GM18517 (cell line): ENCODE measurements at regions not wholly inside any gene's neighbourhood (a gene's known extent, or its start where the extent isn't known, plus 50 kb on each side); places are given as distances from the start of the nearest gene placed in this dataset.

Experiments
- ATAC-seq: cut with Tn5 transposase; IDR thresholded peaks from one replicate; pipeline ENCODE4 v1.9.1; 2021; ENCODE audit warnings: mild to moderate bottlenecking, moderate library complexity; ENCODE audit not compliant: unreplicated experiment

DNA sequence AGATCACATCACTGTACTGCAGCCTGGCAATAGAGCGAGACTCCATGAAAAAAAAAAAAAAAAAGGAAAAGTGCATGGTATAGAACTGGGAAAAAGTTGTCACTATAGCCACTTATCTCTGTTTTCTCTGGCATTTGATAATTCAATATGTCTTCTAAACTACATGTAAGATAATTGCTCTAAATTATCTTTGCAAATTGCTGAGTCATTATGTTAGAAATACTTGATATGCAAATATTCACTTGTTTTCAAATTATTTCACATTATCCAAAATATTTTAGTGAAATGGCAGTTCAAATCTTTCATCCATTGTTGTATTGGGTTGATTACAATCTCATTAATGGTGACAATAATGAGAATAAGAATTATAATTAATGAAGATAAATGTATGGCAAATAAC lies 1455.1 kb downstream of the KCNT2 start:
- ATAC-seq = no peak

- ATAC-seq = no peak
These were observed 1457.5 kb downstream of the KCNT2 start for GRCh38 chr1:195150768-195151167.

DNA sequence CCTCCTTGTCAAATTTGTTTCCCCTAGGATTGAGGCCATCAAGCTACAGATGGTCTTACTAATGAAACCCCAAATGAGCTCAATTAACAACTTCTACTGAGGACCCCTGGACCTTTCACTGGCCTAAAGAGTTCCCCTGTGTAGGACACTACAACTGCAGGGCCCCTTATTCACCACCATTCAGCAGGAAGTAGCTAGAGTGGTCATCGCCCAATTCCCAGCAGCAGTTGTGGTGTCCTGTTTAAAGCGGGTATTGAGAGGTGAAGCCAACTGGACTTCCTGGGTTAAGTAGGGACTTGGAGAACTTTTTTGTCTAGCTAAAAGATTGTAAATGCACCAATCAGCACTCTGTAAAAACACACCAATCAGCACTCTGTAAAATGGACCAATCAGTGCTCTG lies 1466.9 kb downstream of the KCNT2 start:
- no peak for ATAC-seq

- ATAC-seq = no peak
These were observed 1477.6 kb downstream of the KCNT2 start for GRCh38 chr1:195130598-195130997.

DNA sequence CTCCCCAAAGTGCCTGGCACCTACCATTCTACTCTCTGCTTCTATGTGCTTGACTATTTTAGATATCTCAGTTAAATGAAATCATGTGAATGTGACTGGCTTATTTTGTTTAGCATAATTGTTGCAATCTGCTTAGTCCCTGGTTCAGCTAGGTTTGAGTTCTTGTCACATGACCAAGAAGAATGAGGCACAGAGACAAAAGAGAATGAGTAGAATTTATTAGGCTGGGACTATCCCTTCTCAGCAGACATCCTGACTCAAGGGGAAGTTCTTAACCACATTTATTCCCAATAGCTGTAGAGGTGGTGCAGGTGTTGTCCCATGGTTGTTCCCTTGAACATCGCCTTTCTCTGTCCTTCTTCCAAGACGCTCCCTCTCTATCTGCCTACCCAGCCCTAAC lies 1485.7 kb downstream of the KCNT2 start:
- ATAC-seq = no peak

GRCh38 chr1:195113471-195113870 lies 1494.8 kb downstream of the KCNT2 start:
- no peak for ATAC-seq

- ATAC-seq = no peak
These were observed 1502.5 kb downstream of the KCNT2 start for GRCh38 chr1:195105773-195106172.

GRCh38 chr1:195105281-195105680 lies 1503.0 kb downstream of the KCNT2 start:
- no peak for ATAC-seq

GRCh38 chr1:195097316-195097715 lies 1510.9 kb downstream of the KCNT2 start:
- no peak for ATAC-seq

DNA sequence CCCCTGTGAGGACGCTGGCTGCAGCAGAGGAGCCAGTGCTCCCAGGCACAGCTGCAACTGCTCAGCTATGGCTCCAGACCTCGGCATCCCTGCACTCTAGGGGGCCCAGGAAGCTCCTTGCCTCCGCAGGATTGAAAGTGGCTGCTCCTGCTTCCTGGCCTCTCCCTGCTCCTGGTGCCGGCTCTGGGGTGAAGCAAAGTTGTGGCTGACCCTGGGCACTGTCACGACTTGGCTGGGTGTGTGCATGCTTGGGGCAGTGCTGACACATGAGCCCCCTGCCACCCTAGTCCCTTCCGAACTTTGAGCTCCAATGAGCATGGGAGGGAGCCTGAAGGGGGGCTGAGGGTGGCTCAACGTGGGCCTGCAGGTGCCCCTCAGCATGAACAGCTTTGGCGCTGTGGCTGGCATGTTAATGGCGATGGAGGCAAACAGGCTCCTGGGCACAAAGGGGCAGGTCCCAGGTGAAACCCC lies 1512.2 kb downstream of the KCNT2 start:
- no peak for ATAC-seq

GRCh38 chr1:195085196-195085595 lies 1523.0 kb downstream of the KCNT2 start:
- no peak for ATAC-seq

DNA sequence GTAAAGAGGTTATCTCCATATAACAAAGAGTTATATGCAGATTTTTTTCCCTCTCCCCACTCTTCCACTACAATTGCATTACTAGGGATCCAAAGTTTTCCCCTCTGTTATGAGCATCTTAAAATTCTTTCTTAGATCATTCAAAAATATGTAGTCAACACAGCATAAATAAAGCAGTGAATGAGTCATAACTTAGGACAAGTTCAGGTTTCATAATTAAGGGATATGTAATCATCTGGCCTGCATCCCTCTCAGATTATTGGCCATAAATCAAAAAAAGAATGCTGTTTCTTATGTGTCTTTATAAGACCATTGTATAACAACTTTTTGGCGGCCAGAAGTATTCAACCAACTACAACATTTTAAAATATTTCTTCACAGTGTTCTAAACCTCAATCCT lies 1526.1 kb downstream of the KCNT2 start:
- ATAC-seq = no peak

GRCh38 chr1:195076682-195077081 lies 1531.6 kb downstream of the KCNT2 start:
- no peak for ATAC-seq

GRCh38 chr1:195075973-195076372 lies 1532.3 kb downstream of the KCNT2 start:
- ATAC-seq = no peak

DNA sequence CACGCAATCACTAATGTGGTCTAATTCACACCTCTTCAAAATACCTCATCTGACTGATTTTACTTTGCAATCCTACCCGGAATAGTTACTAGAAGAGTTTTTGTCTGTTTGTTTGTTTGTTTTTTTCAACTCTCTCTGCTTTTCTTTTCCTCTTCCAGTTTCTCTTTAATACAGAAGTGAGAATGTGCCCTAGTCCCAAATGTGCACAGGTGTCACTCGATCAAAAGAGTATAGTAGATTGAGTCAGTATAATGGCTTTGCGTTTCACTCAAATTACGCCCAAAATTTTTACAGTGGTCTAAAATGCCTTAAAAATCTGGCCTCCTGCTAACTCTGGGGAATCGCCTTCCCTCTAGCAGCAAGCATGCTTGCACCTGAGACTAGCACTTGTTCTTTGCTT lies 1536.8 kb downstream of the KCNT2 start:
- peak; percentile 73 for ATAC-seq

DNA sequence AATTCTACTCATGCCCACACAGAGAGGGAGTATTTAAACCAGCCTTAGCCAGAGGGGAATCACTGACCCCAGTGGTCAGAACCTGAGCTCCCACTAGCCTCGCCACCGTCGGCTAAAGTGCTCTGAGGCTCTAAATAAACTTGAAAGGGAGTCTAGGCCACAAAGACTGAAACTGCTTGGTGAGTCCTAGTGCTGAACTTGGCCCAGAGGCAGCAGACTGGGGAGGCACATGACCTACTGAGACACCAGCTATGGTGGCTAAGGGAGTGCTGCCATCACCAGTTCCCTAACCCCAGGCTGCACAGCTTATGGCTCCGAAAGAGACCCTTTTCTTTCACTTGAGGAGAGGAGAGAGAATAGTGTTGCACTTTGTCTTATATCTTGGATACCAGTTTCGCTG lies 1542.8 kb downstream of the KCNT2 start:
- ATAC-seq = no peak

DNA sequence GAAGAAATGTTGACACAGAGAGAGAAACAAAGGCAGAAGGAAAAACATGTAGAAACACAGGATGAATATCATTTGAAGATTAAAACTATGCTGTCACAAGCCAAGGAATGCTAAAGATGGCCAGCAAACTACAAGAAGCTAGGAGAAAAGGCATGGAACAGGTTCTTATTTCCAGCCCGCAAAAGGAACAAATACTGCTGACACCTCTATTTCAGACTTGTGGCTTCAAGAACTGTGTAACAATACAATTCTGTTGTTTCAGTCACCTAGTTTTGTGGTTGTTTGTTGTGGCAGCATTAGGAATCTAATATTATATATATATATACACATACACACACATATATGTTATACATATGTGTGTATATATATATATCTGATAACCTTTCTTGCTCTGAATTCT lies 1543.9 kb downstream of the KCNT2 start:
- no peak for ATAC-seq

DNA sequence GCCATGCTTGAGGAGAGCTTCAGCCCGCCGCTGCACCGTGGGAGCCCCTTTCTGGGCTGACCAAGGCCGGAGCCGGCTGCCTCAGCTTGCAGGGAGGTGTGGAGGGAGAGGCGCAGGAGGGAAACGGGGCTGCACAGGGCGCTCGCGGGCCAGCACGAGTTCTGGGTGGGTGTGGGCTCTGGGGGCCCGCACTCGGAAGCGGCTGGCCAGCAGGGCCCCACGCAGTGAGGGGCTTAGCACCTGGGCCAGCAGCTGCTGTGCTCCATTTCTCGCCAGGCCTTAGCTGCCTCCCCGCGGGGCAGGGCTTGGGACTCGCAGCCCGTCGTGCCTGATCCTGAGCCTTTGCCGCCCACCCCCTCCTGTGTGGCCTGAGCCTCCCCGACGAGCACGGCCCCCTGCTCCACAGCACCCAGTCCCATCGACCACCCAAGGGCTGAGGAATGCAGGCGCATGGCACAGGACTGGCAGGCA lies 1554.0 kb downstream of the KCNT2 start:
- ATAC-seq = no peak

GRCh38 chr1:195053478-195053877 lies 1554.8 kb downstream of the KCNT2 start:
- ATAC-seq = peak; percentile 60

- ATAC-seq = no peak
These were observed 1560.5 kb downstream of the KCNT2 start for GRCh38 chr1:195047772-195048171.

- no peak for ATAC-seq
These were observed 1563.2 kb downstream of the KCNT2 start for GRCh38 chr1:195045072-195045471.

DNA sequence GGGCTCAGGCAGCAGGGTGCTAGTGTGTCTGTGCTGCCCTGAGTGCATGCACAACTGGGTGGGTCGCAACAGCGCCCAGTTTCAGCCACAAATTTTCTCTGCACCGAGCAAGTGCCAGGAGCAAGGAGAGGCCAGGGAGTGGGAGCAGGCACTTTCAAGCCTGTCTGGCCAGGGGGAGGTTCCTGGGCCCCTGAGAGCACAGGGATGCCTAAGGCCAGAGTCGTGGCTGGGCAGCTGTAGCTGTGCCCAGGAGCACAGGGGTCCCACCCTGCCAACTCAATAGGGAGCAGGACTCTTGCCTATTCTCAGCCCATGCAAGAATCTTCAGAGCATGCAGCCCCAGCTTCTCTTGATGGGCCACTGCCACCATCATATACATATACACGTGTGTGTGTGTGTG lies 1577.4 kb downstream of the KCNT2 start:
- ATAC-seq = no peak

- no peak for ATAC-seq
These were observed 1581.4 kb downstream of the KCNT2 start for GRCh38 chr1:195026792-195027191.

GRCh38 chr1:195019385-195019784 lies 1588.9 kb downstream of the KCNT2 start:
- ATAC-seq = no peak
